HCT116 (cell line): ENCODE measurements at regions not wholly inside any gene's neighbourhood (a gene's known extent, or its start where the extent isn't known, plus 50 kb on each side); places are given as distances from the start of the nearest gene placed in this dataset.

Experiments
- ATAC-seq: fragments of 200-7000 bp; cut with Tn5 transposase; 2 replicates; pipeline ENCODE4 v1.9.1; 2020; ENCODE audit warnings: mild to moderate bottlenecking, moderate library complexity
- BruUV-seq: library from RNA; stranded (reverse); fragments of 400-500 nt; replicated peaks from 2 replicates; lab custom pipeline; 2021; lab: Mats Ljungman, UMichigan
- CTCF ChIA-PET: fragments of 300-600 bp; sonication (Branson Sonifier 250); formaldehyde crosslinking; loops from one replicate; lab custom pipeline; 2021; ENCODE audit warnings: antibody characterized with exemption; lab: Charles Lee
- POLR2A ChIA-PET: fragments of 300-600, 350-600 bp; sonication (Branson Sonifier 250); formaldehyde crosslinking; loops from one replicate; lab custom pipeline; 2021; ENCODE audit warnings: antibody characterized with exemption; lab: Charles Lee
- RAD21 ChIA-PET, 2 experiments: fragments of 300-600 bp; sonication (Branson Sonifier 250); formaldehyde crosslinking; loops; one replicate each; lab custom pipeline; 2023; ENCODE audit warnings: low total read pairs in 2 of 2; ENCODE audit not compliant: uncharacterized antibody in 2 of 2, unreplicated experiment in 2 of 2, low non-redundant PET in 1 of 2; lab: Charles Lee
- DNase-seq: peaks from one replicate; pipeline ENCODE4 v3.0.0-alpha.2; 2010; ENCODE audit warnings: low read depth, low spot score
- H2AFZ ChIP-seq: fragments of 200-600 bp; shearing (Covaris generic), sonication (generic); 2 replicates; pipeline ENCODE4 v1.6.1; 2017; ENCODE audit warnings: low read depth, mixed run types, mixed read lengths, antibody characterized with exemption, low read length; ENCODE audit not compliant: poor library complexity, severe bottlenecking
- H3K27ac ChIP-seq: 2 replicates; pipeline ENCODE4 v1.5.1; 2012; ENCODE audit warnings: low read depth, low read length
- H3K27me3 ChIP-seq: fragments of 200-600 bp; sonication (generic); 2 replicates; pipeline ENCODE4 v1.6.1; 2016; ENCODE audit warnings: mixed run types, low read length, mixed read lengths; ENCODE audit not compliant: insufficient read depth
- H3K36me3 ChIP-seq, 2 experiments: fragments of 200-500 bp in 1 of 2; fragments of 200-600 bp in 1 of 2; sonication (Bioruptor generic) in 1 of 2; sonication (generic) in 1 of 2; 2 replicates each; pipeline versions ENCODE4 v1.5.1 to v1.6.1; 2014 to 2016; ENCODE audit warnings: low read length in 2 of 2, inconsistent platforms in 1 of 2, mixed read lengths in 1 of 2, mixed run types in 1 of 2; ENCODE audit not compliant: insufficient read depth in 2 of 2, control insufficient read depth in 1 of 2
- H3K4me1 ChIP-seq, 2 experiments: fragments of 200-600 bp in 1 of 2; sonication (generic) in 1 of 2; 2 replicates each; pipeline versions ENCODE4 v1.5.1 to v1.6.1; 2012 to 2017; ENCODE audit warnings: low read length in 2 of 2, inconsistent platforms in 1 of 2, mild to moderate bottlenecking in 1 of 2, mixed read lengths in 1 of 2, mixed run types in 1 of 2, moderate library complexity in 1 of 2; ENCODE audit not compliant: insufficient read depth in 2 of 2, control insufficient read depth in 1 of 2
- H3K4me2 ChIP-seq: fragments of 200-600 bp; sonication (generic); 2 replicates; pipeline ENCODE4 v1.6.1; 2017; ENCODE audit warnings: mixed run types, low read length, mixed read lengths
- H3K4me3 ChIP-seq, 2 experiments: fragments of 200-600 bp in 1 of 2; sonication (generic) in 1 of 2; replicated peaks in 1 of 2; 2 replicates each; pipeline ENCODE4 v1.5.1; 2011 to 2016; ENCODE audit warnings: low read length in 2 of 2, control low read depth in 1 of 2, low read depth in 1 of 2, mild to moderate bottlenecking in 1 of 2, mixed read lengths in 1 of 2, mixed run types in 1 of 2
- H3K79me2 ChIP-seq: fragments of 200-600 bp; sonication (generic); 2 replicates; pipeline ENCODE4 v1.6.1; 2017; ENCODE audit warnings: mild to moderate bottlenecking, mixed run types, low read length, moderate library complexity, mixed read lengths; ENCODE audit not compliant: insufficient read depth
- H3K9ac ChIP-seq: fragments of 200-600 bp; sonication (generic); 2 replicates; pipeline ENCODE4 v1.6.1; 2016; ENCODE audit warnings: low read length, mixed read lengths
- H3K9me2 ChIP-seq: fragments of 200-600 bp; sonication (generic), shearing (Covaris generic); 2 replicates; pipeline ENCODE4 v1.6.1; 2017; ENCODE audit warnings: mixed run types, mild to moderate bottlenecking, moderate library complexity; ENCODE audit not compliant: insufficient read depth
- H3K9me3 ChIP-seq, 2 experiments: fragments of 200-500 bp in 1 of 2; fragments of 200-600 bp in 1 of 2; sonication (Bioruptor generic) in 1 of 2; sonication (generic) in 1 of 2; 2 replicates each; pipeline ENCODE4 v1.6.1; 2014 to 2017; ENCODE audit warnings: low read length in 2 of 2, mixed read lengths in 2 of 2, inconsistent platforms in 1 of 2, low read depth in 1 of 2, mild to moderate bottlenecking in 1 of 2, mixed run types in 1 of 2, moderate library complexity in 1 of 2; ENCODE audit not compliant: control insufficient read depth in 1 of 2, insufficient read depth in 1 of 2
- H4K20me1 ChIP-seq: fragments of 200-600 bp; sonication (generic), shearing (Covaris generic); 2 replicates; pipeline ENCODE4 v1.6.1; 2017; ENCODE audit warnings: mixed run types, mild to moderate bottlenecking, moderate library complexity; ENCODE audit not compliant: insufficient read depth
- CBX3 ChIP-seq: IDR thresholded peaks from 2 replicates; pipeline ENCODE4 v1.6.1; 2012; ENCODE audit warnings: low read depth
- EGR1 ChIP-seq: IDR thresholded peaks from 2 replicates; pipeline ENCODE4 v1.6.1; 2012; ENCODE audit warnings: low read depth
- EZH2phosphoT487 ChIP-seq: fragments of 200-600 bp; IDR thresholded peaks from 2 replicates; pipeline ENCODE4 v1.6.1; 2018; ENCODE audit warnings: antibody characterized with exemption, borderline replicate concordance
- JUND ChIP-seq: IDR thresholded peaks from 2 replicates; pipeline ENCODE4 v1.6.1; 2012
- POLR2AphosphoS5 ChIP-seq: IDR thresholded peaks from 2 replicates; pipeline ENCODE4 v1.6.1; 2011; ENCODE audit warnings: mild to moderate bottlenecking, low read depth, low read length, moderate library complexity
- SIN3A ChIP-seq: IDR thresholded peaks from 2 replicates; pipeline ENCODE4 v1.6.1; 2012; ENCODE audit warnings: low read depth
- SRF ChIP-seq: IDR thresholded peaks from 2 replicates; pipeline ENCODE4 v1.6.1; 2012; ENCODE audit warnings: low read depth
- ZFX ChIP-seq: fragments of 450-650 bp; IDR thresholded peaks from 2 replicates; pipeline ENCODE4 v1.6.1; 2017
- ZNF274 ChIP-seq: fragments of 200-500 bp; sonication (Bioruptor generic); IDR thresholded peaks from 2 replicates; pipeline ENCODE4 v1.6.1; 2014; ENCODE audit warnings: mild to moderate bottlenecking, low read depth, low read length, inconsistent platforms
- intact Hi-C: fragments of 100-400 bp; cut with micrococcal nuclease; formaldehyde crosslinking; loops from 2 replicates; pipeline ENCODE4 v1.10.0; 2022
- TF ChIP-seq, protein P1 (sequence below): IDR thresholded peaks from 2 replicates; pipeline ENCODE4 v1.6.1; 2011; ENCODE audit warnings: mild to moderate bottlenecking, low read length, moderate library complexity; ENCODE audit not compliant: insufficient replicate concordance; ENCODE audit errors: extremely low read depth
- TF ChIP-seq, protein P2 (sequence below): IDR thresholded peaks from 2 replicates; pipeline ENCODE4 v1.6.1; 2012
- TF ChIP-seq, protein P3 (sequence below): IDR thresholded peaks from 2 replicates; pipeline ENCODE4 v1.6.1; 2012; ENCODE audit warnings: low read depth

DNA sequence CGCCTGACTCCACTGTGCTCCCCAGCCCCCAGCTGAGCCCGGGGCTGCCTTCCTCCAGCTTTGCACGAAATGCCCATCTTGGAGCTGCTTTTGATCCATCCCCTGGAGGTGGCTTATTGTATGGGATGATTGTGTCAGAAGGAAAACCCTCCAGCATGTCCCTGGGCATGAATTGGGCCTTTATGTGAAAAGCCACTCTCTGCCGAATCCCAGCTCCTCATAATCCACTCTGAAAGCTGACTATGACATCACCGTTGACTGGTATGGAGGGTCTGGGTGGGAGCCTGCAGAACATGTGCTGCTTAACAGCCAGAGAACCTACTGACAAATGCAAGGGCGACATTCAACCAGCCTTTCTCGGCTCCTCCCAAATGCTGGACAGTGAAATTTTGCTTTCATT, 74.6 kb downstream of the NENF start:
- CTCF ChIA-PET = no interaction called here

More for the DNA sequence above, 74.6 kb downstream of the NENF start:
- no peak for ATAC-seq
- H3K79me2 ChIP-seq = no peaks in the 10 kb centered on the region
- TF ChIP-seq ZFX = no peak
- TF ChIP-seq EGR1 = no peak
- no peak for TF ChIP-seq SRF
- TF ChIP-seq, protein P1, sequence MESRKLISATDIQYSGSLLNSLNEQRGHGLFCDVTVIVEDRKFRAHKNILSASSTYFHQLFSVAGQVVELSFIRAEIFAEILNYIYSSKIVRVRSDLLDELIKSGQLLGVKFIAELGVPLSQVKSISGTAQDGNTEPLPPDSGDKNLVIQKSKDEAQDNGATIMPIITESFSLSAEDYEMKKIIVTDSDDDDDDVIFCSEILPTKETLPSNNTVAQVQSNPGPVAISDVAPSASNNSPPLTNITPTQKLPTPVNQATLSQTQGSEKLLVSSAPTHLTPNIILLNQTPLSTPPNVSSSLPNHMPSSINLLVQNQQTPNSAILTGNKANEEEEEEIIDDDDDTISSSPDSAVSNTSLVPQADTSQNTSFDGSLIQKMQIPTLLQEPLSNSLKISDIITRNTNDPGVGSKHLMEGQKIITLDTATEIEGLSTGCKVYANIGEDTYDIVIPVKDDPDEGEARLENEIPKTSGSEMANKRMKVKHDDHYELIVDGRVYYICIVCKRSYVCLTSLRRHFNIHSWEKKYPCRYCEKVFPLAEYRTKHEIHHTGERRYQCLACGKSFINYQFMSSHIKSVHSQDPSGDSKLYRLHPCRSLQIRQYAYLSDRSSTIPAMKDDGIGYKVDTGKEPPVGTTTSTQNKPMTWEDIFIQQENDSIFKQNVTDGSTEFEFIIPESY = no peak
- TF ChIP-seq, protein P2, sequence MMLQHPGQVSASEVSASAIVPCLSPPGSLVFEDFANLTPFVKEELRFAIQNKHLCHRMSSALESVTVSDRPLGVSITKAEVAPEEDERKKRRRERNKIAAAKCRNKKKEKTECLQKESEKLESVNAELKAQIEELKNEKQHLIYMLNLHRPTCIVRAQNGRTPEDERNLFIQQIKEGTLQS = no peak
- no peak for TF ChIP-seq SIN3A
- TF ChIP-seq, protein P3, sequence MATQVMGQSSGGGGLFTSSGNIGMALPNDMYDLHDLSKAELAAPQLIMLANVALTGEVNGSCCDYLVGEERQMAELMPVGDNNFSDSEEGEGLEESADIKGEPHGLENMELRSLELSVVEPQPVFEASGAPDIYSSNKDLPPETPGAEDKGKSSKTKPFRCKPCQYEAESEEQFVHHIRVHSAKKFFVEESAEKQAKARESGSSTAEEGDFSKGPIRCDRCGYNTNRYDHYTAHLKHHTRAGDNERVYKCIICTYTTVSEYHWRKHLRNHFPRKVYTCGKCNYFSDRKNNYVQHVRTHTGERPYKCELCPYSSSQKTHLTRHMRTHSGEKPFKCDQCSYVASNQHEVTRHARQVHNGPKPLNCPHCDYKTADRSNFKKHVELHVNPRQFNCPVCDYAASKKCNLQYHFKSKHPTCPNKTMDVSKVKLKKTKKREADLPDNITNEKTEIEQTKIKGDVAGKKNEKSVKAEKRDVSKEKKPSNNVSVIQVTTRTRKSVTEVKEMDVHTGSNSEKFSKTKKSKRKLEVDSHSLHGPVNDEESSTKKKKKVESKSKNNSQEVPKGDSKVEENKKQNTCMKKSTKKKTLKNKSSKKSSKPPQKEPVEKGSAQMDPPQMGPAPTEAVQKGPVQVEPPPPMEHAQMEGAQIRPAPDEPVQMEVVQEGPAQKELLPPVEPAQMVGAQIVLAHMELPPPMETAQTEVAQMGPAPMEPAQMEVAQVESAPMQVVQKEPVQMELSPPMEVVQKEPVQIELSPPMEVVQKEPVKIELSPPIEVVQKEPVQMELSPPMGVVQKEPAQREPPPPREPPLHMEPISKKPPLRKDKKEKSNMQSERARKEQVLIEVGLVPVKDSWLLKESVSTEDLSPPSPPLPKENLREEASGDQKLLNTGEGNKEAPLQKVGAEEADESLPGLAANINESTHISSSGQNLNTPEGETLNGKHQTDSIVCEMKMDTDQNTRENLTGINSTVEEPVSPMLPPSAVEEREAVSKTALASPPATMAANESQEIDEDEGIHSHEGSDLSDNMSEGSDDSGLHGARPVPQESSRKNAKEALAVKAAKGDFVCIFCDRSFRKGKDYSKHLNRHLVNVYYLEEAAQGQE = no peak
- no peak for TF ChIP-seq CBX3
- TF ChIP-seq JUND = no peak
- TF ChIP-seq EZH2phosphoT487 = no peak
- TF ChIP-seq ZNF274 = no peak
- no peak for TF ChIP-seq POLR2AphosphoS5
- TF ChIP-seq, all 23 proteins: peak for 0
- H3K4me1 ChIP-seq = peaks cover 0 to 4% of the 10 kb centered on the region in 2 experiments; a peak in 2 of 4 replicates
- no peak overlapping the region for H3K9ac ChIP-seq
- H3K4me2 ChIP-seq = no peak overlapping the region
- no peak for DNase-seq
- no peak overlapping the region for H3K27ac ChIP-seq
- intact Hi-C loops = no loop called here
- no peaks in the 10 kb centered on the region for H4K20me1 ChIP-seq
- H2AFZ ChIP-seq = no peak overlapping the region
- RAD21 ChIA-PET = no interaction called here
- H3K36me3 ChIP-seq = no peaks in the 10 kb centered on the region
- no peaks in the 10 kb centered on the region for H3K9me2 ChIP-seq
- BruUV-seq = no TSS peak
- H3K4me3 ChIP-seq = no peak overlapping the region
- H3K27me3 ChIP-seq = peaks cover 5% of the 10 kb centered on the region; the same call in 1 of the 2 replicates
- H3K9me3 ChIP-seq = no peaks in the 10 kb centered on the region
- POLR2A ChIA-PET = interaction anchor here (1.0 kb wide), 1 partner anchor 101 kb away, joined by 3 read pairs; the partner anchor contains the start of gene ATF3
